DMS 273 (cell line): ENCODE measurements at regions not wholly inside any gene's neighbourhood (a gene's known extent, or its start where the extent isn't known, plus 50 kb on each side); places are given as distances from the start of the nearest gene placed in this dataset.
"Not testable (repeated sequence)": the region's sequence is repeated elsewhere in the genome, so short reads cannot be mapped to it uniquely, and the experiment has no call there.

Experiments
- DNase-seq: peaks from one replicate; lab custom pipeline; 2025; ENCODE audit not compliant: unreplicated experiment; lab: John Stamatoyannopoulos, UW

DNA sequence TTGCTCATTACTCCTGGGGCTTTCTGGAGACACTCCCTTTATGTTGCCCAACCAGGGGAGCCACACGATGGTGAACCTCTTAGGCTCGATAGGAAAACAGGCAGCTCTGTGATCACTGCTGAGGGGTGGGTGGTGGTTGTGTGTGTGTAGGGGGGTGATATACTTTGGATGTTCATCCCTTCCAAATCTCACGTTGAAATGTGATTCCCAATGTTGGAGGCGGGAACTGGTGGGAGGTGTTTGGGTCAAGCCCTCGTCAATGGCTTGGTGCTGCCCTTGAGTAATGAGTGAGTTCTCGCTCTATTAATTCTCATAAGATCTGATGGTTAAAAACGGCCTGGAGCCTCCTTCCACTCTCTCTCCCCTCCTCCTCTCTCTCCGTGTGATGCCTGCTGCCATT, 204.0 kb upstream of the B3GAT1 start:
- no peak for DNase-seq

DNA sequence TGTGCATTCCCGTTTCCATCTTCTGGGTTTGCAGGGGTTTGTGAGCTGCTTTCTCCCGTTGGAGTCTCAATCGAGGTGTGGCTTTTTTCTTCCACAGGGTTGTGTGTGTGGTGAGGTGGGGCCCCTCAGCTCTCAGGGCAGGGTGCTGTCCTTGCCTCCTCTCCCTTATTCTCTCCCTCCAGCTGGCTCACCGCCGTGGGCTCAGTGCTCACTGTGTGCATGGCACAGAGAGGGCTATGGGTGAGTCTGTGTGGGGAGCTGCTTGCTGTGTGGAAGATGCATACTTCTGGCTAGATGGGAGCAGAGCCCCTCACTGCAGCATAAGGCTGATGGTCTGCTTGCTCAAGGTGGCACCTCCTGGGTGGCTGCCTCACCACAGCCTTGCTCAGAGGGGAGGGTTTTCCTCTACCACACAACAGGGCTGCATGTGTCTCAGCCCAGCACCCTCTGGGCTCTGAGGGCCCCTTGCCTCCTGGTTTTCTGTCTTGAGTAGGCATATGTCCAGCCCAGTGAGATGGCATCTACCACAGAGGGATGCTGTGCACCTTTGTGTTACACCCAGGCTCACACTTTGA, 203.1 kb upstream of the B3GAT1 start:
- DNase-seq, result no peak

DNA sequence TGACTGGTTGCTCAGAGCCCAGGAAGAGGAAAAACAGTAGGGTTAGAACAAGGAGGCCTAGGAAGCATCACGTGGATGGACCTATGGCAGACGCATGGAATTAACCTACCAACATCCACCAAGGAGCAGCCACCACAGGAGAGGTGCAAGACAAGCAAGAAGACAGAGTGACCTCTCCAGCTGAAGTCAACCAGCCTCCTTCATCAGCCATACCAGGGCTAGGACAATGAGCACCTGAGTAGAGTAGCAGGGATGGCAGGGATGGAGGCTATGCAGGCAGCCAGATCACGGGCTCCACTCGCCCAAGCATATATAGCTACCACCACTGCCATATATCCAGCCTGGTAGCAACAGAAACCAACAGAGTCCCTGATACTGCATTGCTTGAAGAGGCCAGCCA, 202.1 kb upstream of the B3GAT1 start:
- no peak for DNase-seq

DNA sequence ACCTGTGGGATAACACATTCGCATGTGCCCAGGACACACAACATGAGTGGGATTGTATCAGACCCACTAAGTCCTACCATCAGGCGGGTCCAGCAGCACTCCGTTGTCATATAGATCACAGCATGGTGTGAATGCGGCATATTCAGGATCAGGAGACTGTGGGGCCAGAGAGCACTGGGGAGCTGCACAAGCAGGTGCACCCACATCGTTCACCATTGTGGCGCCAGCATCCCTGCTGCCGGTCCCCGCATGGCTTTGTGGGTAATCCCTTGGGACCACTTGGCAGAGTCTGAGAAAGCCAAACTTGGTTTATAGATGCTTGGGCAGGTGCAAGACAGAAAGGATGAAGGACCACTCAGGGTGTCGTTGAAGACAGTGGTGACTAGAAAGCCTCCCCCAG, 201.6 kb upstream of the B3GAT1 start:
- DNase-seq, result no peak

DNA sequence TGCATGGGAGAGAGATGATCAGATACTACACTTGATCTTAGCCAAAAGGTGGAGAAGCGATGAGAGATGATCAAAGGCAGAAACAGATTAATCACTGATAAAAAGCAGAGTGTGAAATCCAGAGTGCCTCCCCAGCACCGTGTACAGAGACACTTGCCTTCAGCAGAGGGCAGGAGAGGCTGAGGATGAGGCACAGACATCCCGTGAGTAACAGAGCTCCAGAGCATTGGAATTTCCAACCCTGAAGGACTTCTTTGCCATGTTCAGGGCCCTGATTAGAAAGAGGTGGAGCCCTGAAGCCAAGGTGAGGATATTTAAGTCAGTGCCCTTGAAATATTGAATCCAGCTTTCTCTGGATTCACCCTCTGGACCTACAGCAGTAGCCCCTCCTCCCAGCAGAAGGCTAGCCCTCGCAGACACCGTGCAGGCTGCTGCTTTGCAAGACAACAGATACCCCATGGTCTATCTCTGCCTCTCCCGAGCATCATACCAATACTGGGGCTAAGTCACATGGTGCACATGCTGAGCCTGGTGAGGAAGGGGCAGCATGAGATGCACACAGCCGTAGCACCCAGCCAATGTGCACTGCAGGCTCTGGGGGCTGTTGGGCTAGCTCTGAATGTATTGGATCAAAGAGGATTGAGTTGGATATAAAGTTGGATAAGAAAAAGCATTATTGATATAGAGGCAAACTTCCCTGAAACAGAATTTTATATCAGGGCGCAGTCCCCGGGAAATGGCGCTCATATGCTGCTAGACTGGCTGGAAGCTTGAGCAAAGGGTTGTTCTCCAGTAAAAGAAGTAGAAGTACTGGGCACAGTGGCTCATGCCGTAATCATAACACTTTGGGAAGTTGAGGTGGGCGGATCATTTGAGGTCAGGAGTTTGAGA, 200.3 kb upstream of the B3GAT1 start:
- no peak for DNase-seq

DNA sequence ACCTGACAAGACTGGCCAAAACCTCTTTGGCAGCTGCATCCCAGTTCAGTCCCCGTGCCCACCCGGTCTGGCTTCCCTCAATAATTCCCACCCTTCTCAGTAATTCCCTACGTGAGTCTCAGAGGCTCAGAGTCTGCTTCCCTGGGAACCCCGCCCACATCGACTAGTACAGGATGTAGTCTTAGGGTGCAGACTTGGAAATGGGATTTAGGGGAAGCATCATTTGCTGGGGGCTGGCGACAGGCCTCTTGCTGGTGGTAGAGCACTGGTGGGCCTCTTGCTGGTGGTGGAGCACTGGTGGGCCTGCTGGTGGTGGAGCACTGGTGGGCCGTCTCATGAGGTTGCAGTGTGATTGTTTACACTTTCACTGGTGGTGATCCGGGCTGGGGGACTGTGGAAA, 199.5 kb upstream of the B3GAT1 start:
- DNase-seq, result no peak

DNA sequence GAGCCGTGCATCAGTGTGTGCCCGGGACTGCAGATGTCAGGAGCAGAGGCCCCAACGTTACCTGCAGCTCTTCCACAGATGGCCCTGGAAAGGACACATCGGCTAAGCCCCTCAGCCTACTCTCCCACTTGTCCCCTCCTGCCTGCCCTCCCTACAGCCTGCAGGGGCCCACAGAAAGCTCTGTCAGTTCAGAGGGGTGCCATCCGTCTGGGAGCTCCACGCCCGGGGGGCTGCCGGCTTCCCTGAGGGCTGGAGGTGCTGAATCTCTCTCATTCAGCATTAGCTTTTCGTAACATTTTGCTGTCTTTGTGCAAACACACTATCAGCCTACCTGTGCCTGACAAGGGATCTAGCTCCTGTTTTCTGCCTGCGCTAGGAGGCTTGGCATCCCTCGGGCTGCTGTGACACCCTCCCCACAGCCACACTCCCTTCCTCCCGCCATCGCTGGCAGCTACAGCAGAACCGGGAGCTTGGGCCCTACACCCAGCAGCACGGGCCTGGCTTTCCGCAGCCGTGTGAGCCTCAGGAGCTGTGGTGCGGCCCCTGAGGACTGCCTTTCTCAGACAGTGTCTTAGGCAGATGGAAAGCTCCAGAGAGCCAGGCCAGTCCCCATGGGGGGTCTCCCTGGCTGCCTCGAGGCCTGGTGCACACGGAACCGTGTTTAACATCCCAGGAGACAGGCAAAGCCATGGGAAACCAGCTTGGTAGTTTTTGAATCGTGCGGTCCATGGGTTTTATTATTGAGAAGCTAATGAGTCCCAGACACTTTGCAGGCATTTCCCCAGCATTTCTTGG, 198.3 kb upstream of the B3GAT1 start:
- DNase-seq, result no peak

DNA sequence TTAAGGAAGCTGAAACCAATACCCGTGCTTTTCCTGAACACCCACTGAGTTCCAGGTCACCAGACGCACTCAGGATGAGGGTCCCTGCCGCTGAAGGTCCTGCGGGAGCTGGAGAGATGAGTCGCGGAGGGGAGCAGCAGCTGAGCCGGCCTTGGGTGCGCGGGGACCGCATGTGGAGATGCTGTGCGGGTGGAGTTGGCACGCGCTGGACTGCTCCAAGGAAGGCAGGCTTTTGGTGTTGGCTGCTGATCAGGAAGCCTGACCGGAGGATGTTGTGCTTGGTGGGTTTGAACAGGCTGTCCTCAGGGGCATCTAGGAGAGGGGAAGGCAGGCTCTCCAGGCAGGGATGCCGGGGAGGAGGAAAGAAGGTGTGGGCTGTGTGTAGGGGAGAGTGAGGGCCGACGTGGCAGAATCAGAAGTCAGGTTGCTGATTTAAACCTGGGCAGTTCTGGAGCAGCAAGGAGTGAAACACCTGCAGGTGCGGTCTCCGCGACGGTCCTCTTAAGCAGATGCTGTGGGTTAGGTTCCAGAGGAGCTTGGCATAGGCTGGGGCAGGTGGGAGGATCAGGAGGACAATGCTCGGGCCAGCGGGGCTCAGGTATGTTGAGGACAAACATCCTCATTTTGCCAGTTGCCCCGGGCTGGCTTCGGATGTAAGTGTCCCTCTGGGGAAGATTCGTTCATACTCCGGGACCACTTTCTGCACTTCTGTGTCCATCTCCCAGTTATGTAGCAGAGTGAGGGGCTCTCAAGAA, 197.5 kb upstream of the B3GAT1 start:
- no peak for DNase-seq

DNA sequence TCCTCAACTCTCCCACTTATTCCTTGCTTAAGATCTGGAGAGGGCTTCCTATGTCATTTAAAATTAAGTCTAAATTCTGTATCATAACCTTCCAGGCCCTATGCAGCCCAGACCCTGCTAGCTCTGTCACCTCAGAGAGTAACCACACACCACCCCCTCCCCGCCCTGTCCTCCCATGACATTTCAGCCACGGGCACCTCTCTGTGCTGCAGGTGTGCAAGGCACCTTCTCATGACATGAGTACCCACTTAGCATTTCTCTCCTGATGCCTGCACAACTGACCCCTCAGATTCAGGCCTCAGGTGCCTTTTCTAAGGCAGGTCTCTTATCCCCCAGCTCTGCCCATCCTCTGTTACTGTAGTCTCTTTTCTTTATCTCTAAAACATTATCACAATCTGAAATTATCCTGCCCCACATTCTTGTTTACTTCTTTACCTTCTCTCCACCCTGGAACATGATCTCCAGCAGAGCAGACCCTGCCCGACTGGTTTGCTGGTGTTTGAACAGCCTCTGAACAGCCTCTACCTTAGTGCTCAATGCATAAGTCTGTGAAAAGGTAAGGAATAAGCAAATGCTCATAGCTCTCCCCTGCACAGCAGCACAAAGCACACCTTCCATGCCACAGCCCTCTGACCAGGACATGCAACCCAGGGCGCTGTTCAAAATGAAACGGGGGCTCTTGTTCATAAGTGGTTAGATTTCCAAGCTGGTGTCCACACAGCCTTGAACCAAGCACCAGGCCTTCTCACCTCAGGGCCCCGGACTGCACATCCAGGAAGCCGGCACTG, 196.1 kb upstream of the B3GAT1 start:
- DNase-seq, result no peak

DNA sequence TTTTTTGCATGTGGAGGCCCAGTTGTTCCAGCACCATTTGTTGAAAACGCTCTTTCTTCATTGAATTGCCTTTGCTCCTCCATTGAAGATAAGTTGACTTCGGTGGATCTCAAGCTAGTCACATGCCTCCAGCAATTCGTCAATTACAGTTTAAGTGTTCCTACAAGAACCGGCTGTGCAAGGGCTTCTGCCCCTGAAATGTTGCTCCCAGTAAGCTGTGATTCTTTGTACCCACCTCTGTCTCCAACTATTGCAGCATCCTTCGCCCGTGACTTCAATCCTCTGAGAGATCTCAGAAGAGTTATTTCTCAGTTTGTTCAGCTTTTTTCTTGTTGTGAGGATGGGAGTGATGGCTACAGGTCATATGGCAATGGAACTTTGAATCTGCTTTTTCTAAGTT, 194.2 kb upstream of the B3GAT1 start:
- DNase-seq, result no peak

DNA sequence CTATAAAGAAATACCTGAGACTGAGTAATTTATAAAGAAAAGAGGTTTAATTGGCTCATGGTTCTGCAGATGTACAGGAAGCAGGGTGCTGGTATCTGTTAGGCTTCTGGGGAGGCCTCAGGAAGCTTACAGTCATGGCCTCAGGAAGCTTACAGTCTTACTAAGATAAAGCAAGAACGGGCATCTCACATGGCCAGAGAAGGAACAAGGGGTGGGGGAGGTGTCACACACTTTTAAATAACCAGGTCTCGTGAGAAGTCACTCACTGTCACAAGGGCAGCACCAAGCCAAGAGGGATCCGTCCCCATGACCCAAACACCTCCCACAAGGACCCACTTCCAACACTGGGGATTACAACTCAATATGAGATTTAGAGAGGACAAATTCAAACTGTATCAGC, 192.8 kb upstream of the B3GAT1 start:
- DNase-seq, result no peak

DNA sequence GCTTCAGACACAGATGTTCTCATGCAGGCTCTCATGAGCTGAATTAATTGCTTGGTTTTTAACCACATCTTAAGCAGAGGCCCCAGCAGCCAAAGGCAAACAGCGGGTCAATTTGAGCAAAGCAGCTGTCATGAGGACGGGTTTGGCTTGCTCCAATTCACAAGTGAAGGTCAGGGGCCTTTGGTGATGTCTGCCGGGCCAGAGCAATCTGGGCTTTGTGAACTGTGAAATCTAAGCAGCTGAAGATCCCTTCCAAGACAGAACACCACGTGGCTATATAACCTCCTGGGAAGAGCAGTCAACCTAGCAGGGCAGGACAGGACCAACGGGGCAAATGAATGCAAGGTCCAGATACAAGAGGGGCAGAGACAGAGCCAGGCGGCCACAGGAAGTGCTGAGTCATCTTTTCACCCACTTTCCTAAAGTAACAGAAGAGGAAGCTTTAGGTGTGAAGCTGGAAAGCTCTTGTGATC, 187.3 kb upstream of the B3GAT1 start:
- DNase-seq, result peak; percentile 31

DNA sequence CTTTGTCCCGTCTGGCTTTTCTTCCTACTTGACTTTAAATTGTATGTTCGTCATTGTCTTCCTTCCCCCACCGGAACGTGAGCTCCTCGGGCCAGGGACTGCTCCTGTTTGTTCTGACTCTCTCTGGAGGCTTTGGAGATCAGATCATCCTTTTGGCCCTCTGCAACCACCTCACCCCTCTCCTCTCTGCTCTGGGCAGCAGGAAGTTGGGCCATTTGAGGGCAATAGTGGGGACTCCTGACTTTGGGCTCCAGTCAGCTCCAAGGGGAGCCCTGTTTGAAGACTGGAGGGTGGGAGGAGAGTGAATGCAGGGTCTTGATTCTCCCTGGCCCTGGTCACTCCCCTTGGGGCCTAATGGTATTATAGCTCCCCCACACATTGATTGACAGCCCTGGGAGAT, 186.3 kb upstream of the B3GAT1 start:
- DNase-seq, result no peak

DNA sequence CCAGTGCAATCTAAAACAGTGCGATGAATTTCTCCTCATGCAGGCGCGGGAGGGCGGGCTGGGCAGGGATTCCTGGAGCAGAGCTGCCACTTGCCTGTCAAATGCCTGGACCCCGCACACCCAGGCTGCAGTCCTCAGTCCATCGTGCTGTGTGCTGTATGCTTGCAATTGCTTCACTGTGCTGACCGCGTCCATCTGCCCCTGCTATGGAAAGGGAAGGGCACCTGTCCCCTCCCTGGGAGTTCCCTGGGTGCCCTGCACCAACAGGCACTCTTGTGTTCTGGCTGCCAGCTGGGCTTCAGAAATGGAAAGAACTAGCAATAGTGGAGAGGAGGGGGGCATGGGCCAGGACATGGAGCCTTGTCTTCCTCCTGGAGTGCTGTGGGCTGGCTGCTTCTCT, 185.4 kb upstream of the B3GAT1 start:
- no peak for DNase-seq

DNA sequence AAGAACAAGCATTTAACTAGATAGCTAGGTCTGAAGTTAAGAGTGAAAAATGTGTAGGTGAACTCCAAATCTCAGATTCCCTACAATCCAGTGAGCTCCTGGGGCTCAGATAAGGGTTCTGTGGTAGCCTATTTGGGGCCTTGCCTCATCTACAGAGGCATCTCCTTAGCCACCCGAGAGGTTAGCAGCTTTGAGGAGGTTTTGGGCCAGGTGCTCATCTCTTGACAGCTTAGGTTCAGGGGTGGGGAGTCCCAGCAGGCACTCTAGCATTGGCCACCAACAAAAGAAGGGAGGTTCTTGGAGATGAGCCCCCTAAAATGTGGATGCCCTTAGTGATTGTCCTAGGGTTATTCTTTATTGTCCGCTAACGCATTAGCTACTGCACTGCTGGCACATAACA, 184.4 kb upstream of the B3GAT1 start:
- DNase-seq, result no peak

DNA sequence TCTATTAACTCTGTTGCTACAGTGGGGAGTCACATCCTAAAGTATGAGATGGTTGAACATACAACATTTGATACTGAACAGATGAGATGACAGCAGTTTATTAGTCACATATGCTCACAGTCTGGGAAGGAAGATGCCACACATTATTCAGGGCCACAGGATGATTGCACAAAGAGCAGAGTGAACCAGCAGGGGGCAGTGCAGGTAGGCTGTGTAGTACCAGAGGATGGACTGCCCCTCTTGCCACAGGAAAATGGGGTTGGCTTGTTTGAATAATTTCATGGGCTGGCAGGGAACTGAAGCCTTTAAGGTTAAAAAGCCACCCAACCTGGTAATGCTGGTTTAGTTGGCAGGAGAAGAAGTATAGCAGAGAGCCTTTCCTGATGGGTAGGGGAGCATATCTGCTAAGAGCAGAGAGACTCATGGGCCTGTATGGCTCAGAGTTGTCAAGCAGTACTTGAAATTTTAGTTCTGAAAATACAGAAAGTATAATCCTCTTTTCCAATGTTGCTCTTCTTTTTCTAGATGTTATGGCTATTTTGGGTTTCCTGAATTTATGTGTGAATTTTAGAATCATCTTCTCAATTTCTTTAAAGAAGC, 180.4 kb upstream of the B3GAT1 start:
- peak; percentile 78 for DNase-seq

DNA sequence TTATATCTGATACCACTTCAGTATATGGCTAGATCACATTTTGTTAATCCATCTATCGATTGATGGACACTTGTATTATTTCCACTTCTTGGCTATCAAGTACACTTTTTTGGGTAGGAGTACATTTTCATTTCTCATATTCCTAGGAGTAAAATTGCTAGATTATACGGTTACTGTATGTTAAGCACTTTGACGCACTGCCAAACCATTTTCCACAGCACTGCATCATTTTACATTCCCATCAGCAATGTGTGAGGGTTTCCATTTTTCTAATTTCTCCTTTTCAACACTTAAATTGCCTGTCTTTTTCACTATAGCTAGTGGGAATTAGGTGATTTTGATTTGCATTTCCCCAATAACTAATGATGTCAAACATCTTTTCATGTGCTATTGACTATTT, 179.3 kb upstream of the B3GAT1 start:
- no peak for DNase-seq

DNA sequence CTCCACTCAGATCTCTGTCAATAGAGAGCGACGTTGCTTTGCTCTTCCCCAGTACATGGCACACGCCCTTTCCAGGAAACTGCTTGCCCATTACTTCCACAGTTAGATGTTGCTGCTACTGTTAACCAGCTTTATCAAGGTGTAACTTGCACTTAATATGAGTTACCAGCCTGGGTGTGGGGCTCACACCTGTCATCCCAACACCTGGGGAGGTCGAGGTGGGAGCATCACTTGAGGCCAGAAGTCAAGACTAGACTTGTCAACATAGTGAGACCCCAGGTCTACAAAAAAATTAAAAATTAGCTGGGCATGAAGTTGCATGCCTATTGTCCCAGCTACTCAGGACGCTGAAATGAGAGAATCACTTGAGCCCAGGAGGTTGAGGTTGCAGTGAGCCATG, 177.1 kb upstream of the B3GAT1 start:
- DNase-seq, result no peak

DNA sequence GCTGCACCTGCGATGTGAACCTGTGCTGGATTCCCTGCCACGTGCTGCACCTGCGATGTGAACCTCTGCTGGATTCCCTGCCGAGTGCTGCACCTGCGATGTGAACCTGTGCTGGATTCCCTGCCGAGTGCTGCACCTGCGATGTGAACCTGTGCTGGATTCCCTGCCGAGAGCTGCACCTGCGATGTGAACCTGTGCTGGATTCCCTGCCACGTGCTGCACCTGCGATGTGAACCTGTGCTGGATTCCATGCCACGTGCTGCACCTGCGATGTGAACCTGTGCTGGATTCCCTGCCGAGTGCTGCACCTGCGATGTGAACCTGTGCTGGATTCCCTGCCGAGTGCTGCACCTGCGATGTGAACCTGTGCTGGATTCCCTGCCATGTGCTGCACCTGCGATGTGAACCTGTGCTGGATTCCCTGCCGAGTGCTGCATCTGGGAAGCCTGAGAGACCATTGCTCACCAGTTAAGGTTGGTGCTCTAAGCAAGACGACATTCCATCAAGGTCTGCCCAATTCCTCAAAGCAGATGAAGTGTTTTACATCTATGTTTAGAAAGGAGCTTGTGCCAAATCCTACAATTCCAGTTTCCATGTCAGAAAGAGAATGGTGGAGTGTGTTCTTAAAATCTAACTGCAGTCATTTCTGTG, 176.5 kb upstream of the B3GAT1 start:
- DNase-seq, result not testable (repeated sequence)
